ENCODE measurements at regions not wholly inside any gene's neighbourhood (a gene's known extent, or its start where the extent isn't known, plus 50 kb on each side); places are given as distances from the start of the nearest gene placed in this dataset.

- H3K27ac ChIP-seq (ENCODE audit: low read depth, low read length): no peak overlapping the region
Measured at GRCh38 chr7:106370542-106370941, 85.8 kb upstream of the NAMPT start.

More at GRCh38 chr7:106370542-106370941, 85.8 kb upstream of the NAMPT start:
- no peak overlapping the region for H3K9ac ChIP-seq (ENCODE audit: low read length)
- no peak overlapping the region for H3K4me2 ChIP-seq (ENCODE audit: low read length)
- H3K36me3 ChIP-seq (ENCODE audit: control insufficient read depth in 1 of 2, insufficient read depth in 2 of 2, low read length in 2 of 2): no peaks in the 10 kb centered on the region
- no peaks in the 10 kb centered on the region for H3K79me2 ChIP-seq (ENCODE audit: insufficient read depth, low read length)
- H3K9me3 ChIP-seq (ENCODE audit: control insufficient read depth in 1 of 2, insufficient read depth in 1 of 2, low read depth in 1 of 2, low read length in 2 of 2): no peaks in the 10 kb centered on the region
- TF ChIP-seq MAX (IDR thresholded peaks at IDR 0.05) (no peak), ZNF274 (IDR thresholded peaks at IDR 0.05; ENCODE audit: low read depth, low read length) (no peak), CTCF (IDR thresholded peaks at IDR 0.05 in 2 of 3, conservative IDR thresholded peaks at IDR 0.05 in 1 of 3; ENCODE audit: borderline replicate concordance in 1 of 3, insufficient read depth in 1 of 3, low read depth in 2 of 3, low read length in 2 of 3) (no peak), CEBPB (IDR thresholded peaks at IDR 0.05; ENCODE audit: low read depth) (no peak), SP1 (IDR thresholded peaks at IDR 0.05; ENCODE audit: low read depth) (no peak)
- no peaks in the 10 kb centered on the region for H3K27me3 ChIP-seq (ENCODE audit: insufficient read depth, low read length)
- ATAC-seq: no peak
- no peak overlapping the region for H3K4me3 ChIP-seq (replicated peaks in 1 of 2; ENCODE audit: low read depth in 1 of 2, low read length in 2 of 2)
- H2AFZ ChIP-seq (ENCODE audit: low read depth, low read length, poor library complexity, severe bottlenecking): no peak overlapping the region
- DNase-seq (ENCODE audit: low read depth, low spot score): no peak
- ChIA-PET CTCF (no interaction called here), RAD21 (ENCODE audit: low non-redundant PET in 1 of 2, low total read pairs in 2 of 2, uncharacterized antibody in 2 of 2, unreplicated experiment in 2 of 2) (no interaction called here), POLR2A (no interaction called here)
- H4K20me1 ChIP-seq (ENCODE audit: insufficient read depth): no peaks in the 10 kb centered on the region
- H3K4me1 ChIP-seq (ENCODE audit: control insufficient read depth in 1 of 2, insufficient read depth in 2 of 2, low read length in 2 of 2): no peaks in the 10 kb centered on the region
- intact Hi-C loops (cut with micrococcal nuclease): no loop called here
- BruUV-seq (replicated peaks): no TSS peak
- H3K9me2 ChIP-seq (ENCODE audit: insufficient read depth): no peaks in the 10 kb centered on the region

All from HCT116 (cell line).